NCI-H345 treated with DMSO at 0.1 percent for 48 hours (cell line): ENCODE measurements at regions not wholly inside any gene's neighbourhood (a gene's known extent, or its start where the extent isn't known, plus 50 kb on each side); places are given as distances from the start of the nearest gene placed in this dataset.

Source experiments
- DNase-seq: peaks from one replicate; lab custom pipeline; 2025; ENCODE audit not compliant: unreplicated experiment; lab: John Stamatoyannopoulos, UW

GRCh38 chr16:64892835-64893785, 228.8 kb downstream of the CDH11 start:
- no peak for DNase-seq

- no peak for DNase-seq
These were observed 232.4 kb downstream of the CDH11 start for GRCh38 chr16:64889446-64889845.

GRCh38 chr16:64887651-64888050, 234.2 kb downstream of the CDH11 start:
- no peak for DNase-seq

- DNase-seq = no peak
These were observed 239.6 kb downstream of the CDH11 start for GRCh38 chr16:64882078-64882784.

GRCh38 chr16:64880994-64881393, 240.9 kb downstream of the CDH11 start:
- DNase-seq = no peak

GRCh38 chr16:64880006-64880405, 241.9 kb downstream of the CDH11 start:
- no peak for DNase-seq

- no peak for DNase-seq
These were observed 242.9 kb downstream of the CDH11 start for GRCh38 chr16:64878940-64879339.

- DNase-seq = no peak
These were observed 249.8 kb downstream of the CDH11 start for GRCh38 chr16:64872101-64872500.

GRCh38 chr16:64870859-64871258, 251.0 kb downstream of the CDH11 start:
- DNase-seq = no peak

GRCh38 chr16:64869781-64870180, 252.1 kb downstream of the CDH11 start:
- no peak for DNase-seq

GRCh38 chr16:64866021-64866420, 255.8 kb downstream of the CDH11 start:
- DNase-seq = no peak

GRCh38 chr16:64865069-64865696, 256.7 kb downstream of the CDH11 start:
- no peak for DNase-seq

- no peak for DNase-seq
These were observed 257.5 kb downstream of the CDH11 start for GRCh38 chr16:64864232-64864809.

GRCh38 chr16:64858076-64858475, 263.8 kb downstream of the CDH11 start:
- no peak for DNase-seq

GRCh38 chr16:64857411-64857810, 264.5 kb downstream of the CDH11 start:
- DNase-seq = no peak

GRCh38 chr16:64853551-64853950, 268.3 kb downstream of the CDH11 start:
- DNase-seq = no peak

GRCh38 chr16:64846966-64847365, 274.9 kb downstream of the CDH11 start:
- DNase-seq = no peak

- no peak for DNase-seq
These were observed 276.8 kb downstream of the CDH11 start for GRCh38 chr16:64845071-64845470.

- no peak for DNase-seq
These were observed 280.4 kb downstream of the CDH11 start for GRCh38 chr16:64841482-64841881.

GRCh38 chr16:64841071-64841470, 280.8 kb downstream of the CDH11 start:
- no peak for DNase-seq

- no peak for DNase-seq
These were observed 291.2 kb downstream of the CDH11 start for GRCh38 chr16:64830653-64831052.
